ENCODE measurements at regions not wholly inside any gene's neighbourhood (a gene's known extent, or its start where the extent isn't known, plus 50 kb on each side); places are given as distances from the start of the nearest gene placed in this dataset.
A peak's percentile ranks its signal among the peaks of the same experiment; 100 is the strongest.

DNA sequence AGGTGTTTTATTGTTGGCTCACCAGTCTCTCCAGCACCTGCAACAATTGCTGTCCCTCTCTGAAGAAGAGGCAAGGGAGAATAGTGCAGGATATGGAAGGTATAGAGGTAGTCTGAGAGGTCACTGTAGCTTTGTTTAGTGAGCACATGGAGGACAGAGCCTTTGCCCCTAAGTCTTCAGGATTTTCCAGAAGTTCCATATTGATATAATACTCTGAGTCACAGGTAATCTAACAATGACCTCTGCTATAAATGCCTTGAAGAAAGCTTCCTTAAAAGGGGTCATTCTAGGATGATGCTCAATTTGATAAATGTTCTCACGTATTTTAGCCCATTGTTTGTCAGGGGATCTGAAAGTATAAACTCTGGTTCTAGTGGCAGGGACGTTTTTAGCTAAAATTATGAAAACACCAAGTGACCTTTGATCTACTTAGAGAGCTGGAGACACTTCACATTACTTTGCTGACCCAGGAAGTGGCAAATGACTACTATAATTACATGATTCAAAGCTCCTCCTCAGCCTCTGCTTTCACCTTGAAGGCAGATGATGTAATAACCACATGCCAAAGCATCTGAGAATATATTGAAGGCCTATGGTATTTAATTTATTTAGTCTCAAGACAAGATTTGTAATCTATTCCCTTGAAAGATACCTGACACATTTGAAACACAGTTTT is 366.9 kb upstream of the NUDT12 start:
- DNase-seq (ENCODE audit: low read depth in 2 of 2), result no peak

DNA sequence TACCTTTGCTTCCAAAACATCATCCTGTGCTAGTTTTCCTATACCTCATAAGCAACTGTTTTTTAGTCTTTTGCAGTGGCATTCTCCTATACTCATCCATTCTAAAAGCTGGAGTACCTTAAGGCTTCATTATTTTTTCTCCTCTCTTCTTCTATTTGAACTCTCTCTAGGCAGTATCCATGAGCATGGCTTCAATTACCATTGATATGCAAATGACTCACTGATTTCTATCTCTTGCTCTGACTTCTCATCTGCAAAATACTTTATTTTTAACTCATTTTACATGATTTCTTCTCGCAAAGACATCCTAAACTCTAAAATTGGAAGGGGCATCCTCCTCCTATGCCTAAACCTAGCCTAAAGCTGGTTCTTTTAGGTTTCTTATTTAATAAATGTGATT is 365.1 kb upstream of the NUDT12 start:
- DNase-seq (ENCODE audit: low read depth in 2 of 2), result no peak

DNA sequence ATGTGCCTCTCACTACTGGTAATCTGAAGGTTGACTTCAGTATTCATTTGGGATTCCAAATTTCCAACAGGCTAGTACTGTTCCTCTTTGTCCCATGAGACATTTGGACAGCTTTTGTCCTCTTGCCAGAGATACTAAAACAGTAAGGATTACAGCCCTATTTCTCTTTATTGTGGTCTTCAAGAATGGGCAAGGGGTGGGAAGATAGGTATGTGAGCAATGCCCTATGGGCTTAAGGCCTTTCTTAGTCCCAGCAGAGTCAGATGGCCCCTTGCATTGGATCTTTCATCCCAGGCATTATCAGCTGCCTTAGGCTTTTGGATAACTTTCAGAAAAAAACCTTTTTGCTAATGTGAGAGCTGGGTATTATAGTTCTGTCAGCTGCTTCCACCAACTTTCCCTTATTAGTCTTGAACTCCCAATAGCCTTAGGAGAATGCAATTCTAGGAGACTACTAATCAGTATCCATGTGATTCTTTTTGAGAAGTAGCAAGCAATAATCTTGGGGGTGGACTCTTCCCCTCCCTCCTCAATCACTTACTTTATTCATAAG is 361.1 kb upstream of the NUDT12 start:
- DNase-seq (ENCODE audit: low read depth in 2 of 2), result no peak

DNA sequence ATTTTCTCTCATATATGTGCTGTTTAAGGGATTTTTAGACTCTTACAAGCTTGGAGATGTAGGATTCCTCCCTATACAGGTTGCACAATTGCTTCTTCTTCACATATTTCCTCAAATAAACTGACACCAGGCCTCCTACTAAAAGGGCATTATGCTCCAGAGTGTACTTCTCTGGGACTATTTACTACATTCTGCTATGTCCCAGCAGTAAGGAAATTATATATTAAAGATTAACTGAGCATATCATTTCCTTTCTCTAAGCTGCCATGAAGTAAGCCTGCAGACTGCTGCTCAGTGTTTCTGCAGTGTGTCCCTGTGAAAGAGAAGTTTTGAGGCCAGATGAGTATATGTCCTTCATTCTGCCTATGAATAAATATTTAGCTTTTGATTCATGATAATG is 356.9 kb upstream of the NUDT12 start:
- no peak for DNase-seq (ENCODE audit: low read depth in 2 of 2)

DNA sequence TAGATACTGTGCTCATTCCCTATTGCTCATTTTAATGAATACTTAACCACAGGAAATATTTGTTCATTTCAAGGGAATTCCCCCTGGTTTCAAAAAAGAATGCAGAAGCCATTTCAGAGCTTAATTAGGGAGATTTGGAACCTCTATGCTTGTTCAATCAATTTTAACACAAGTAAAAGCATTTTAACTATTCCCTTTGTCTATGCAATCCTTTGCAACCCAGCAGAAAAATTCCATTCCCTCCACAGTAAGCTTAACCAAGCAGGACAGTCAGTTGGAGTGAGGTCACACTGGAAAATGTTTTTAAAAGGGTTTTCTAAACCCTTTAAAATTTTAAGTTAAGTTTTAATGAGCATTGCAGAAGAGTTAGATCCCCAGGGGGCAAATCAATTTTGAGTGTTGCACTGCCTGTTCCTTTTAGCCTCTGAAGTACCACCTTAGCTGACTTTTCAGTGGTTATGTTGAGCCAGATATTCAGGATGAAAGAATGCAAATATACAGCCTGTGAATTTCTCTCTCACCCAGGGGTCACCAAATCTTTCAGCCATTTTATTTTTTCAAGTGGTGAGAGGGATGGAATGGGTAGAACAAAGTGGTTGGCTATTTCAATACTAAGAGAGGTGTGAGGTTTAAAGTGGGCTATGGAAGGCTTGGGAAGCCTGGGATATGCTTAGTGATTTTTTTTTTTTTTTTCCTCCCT is 356.2 kb upstream of the NUDT12 start:
- DNase-seq (ENCODE audit: low read depth in 2 of 2), result peak; percentile 86 to 90

DNA sequence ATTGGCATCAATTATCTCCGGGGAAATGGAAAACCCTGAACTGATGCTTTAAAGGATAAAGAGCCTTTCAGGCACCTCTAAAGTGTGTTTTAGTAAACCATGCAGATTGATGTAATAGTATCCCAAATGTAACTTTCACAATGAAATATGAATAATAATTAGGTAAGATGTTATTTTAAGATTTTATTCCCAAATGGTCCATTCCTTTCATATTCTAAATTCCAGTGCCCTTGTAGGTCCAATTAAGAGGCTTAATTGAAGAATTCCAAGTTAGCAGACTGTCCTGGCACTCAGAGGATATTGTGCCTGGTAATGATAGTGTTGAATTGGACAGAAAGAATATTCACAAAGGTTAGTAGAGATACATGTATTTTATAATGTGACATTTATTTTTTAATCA is 352.5 kb upstream of the NUDT12 start:
- no peak for DNase-seq (ENCODE audit: low read depth in 2 of 2)

DNA sequence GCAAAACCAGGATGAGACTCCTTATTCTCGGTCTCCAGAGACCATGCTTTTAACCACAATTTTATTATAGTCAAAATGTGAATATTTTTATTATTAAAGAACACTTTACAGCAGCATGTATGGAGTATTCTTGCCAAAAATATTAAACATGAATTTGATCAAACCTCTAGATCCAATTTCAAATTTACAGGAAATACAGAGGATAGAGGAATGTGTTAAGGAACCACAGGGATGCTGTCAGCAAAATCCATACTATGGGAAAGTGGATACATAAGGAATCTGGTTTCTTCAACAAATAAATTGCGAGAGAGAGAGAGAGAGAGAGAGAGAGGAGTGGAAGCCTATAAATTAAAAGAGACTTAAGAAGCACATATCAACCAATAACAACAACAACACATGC is 348.2 kb upstream of the NUDT12 start:
- peak; percentile 41 to 51 for DNase-seq (ENCODE audit: low read depth in 2 of 2)

DNA sequence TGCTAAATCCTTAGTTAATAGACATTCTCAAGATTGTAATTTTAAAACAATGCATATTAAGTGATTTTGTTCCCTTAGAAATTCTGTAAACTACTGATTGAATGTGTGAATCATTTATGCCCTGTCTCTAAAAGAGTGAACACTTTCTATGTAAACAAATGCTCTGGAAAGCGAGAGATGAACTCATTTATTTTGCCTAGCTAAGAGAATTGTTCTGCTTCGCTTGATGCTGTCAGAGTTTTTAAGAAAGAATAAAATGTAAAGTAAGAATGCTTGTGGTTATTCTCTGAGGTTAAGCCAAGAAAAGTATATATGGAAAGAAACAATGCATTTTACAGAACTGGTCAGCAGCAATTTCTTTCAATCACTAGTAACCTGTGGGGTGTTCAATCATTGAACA is 347.4 kb upstream of the NUDT12 start:
- no peak for DNase-seq (ENCODE audit: low read depth in 2 of 2)

DNA sequence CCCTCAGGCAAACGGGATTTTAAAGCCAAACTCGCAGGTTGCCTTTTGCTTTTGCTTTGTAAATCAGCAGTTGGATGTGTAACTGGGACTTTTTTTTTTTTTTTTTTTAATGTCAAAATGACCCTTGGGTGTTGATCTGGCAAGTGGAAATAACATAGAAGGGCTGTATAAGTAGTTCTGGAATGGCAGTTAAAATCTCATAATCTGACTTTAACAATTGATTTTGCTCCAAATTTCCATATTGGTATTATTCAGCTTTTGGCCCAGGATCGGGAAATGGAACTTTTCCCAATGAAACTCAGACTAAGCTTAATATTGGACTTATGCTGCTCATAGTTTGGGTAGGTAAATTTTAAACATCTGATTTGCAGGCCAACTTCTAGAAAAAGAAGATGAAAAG is 346.8 kb upstream of the NUDT12 start:
- no peak for DNase-seq (ENCODE audit: low read depth in 2 of 2)

DNA sequence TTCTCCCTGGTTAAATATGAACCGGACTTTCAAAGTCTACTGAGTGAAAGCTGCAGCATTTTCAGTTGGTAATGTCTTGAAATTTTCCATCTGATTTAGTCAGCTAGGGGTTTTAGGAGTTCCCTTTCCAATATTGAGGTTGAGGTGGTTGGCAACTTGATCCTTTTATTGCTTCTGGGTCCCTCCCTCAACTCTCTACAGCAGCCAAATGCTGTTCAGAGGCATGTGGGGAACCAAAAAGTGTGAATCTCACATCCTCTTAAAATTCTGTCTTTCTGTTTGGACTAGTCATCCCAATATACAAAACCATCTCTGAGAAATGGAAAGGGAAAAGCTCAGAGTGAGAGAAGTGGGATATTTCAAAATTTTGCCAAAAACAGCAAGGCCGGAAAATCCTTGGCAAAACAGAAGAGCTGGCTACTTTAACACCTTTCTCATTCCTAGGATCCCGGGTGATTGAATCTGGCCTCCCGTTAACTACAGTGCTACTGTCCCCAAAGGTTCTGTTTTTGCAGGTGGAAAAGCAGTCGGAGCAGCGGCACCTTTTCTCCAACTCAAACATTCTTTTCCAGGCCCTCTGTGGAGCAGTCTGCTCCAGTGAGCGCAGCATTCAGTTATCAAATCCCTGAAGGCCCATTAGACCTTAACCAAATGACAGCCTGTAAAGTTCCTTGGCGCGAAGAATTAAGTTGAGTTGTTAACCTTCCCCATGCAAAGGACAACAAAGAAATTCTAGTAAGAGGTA is 345.9 kb upstream of the NUDT12 start:
- no peak for DNase-seq (ENCODE audit: low read depth in 2 of 2)

DNA sequence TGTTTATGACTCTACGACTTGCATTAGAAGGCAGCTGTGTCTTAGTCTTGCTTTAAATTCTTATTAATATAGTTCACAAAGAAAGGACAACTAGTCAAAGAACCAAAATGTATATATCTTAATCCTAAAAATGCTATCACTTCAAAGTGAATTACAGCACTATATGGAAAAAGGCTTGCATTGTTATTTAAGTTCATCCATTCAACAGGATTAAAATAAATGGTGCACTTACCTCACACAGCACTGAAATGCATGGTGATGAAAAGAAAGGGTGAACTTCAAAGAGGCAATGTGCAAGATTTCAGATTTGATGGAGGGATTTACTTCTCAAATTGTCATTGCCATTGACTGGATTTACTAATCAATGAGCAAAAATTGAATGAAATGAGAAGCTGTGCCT is 344.4 kb upstream of the NUDT12 start:
- DNase-seq (ENCODE audit: low read depth in 2 of 2), result no peak

DNA sequence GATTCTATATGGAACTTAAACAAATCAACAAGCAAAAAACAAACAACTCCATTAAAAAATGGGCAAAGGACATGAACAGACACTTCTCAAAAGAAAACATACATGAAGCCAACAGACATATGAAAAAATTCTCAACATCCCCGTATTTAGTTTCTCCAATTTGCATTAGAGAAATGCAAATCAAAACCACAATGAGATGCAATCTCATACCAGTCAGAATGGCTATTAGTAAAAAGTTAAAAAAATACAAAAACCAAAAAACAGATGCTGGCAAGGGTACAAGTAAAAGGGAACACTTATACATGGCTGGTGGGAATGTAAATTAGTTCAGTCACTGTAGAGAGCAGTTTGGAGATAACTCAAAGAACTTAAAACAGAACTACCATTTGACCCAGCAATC is 342.1 kb upstream of the NUDT12 start:
- DNase-seq (ENCODE audit: low read depth in 2 of 2), result no peak

DNA sequence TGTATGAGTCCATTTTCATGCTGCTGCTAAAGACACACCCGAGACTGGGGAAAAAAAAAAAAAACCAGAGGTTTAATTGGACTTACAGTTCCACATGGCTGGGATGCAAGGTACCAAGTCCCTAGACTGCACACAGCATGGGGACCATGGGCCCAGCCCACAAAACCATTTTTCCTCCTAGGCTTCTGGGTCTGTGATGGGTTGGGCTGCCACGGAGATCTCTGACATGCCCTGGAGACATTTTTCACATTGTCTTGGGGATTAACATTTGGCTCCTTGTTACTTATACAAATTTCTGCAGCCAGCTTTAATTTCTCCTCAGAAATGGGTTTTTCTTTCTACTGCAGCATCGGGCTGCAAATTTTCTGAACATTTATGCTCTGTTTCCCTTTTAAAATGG is 340.3 kb upstream of the NUDT12 start:
- DNase-seq (ENCODE audit: low read depth in 2 of 2), result no peak

DNA sequence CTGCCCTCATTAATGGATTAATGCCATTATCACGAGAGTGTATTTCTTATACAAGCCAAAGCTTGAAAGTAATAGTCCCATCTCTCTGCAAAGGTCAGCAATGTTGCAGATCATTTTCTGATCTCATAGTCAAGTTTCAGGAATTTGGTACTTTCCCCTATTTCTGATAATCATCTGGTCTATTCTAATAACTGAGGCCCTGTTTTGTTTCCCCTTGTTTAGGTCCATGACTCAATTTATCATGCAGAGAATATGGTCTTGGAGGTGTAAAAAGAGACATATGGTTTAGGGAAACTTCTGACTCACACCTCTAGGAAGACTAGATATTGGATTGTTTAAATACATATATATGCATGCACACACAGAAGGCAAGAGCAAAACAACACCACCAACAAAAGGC is 339.3 kb upstream of the NUDT12 start:
- no peak for DNase-seq (ENCODE audit: low read depth in 2 of 2)

DNA sequence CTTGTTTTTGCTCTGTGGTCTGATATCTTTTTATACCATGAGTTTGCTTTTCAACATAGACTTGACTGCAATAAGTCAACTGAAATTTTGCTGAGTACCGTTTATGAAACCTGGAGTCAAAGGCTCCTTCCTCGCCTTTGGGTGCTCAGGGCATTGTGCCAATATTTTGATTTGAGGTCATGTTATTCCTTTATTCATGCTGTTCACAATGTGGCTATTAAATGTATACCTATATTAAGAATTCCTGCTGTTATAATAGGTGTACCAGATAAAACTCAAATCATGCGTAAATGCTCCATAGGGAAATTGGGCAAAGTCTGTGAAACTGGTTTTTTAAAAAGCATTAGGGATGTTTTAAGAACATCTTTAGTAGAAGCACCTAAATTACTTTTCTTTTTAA is 334.0 kb upstream of the NUDT12 start:
- no peak for DNase-seq (ENCODE audit: low read depth in 2 of 2)

DNA sequence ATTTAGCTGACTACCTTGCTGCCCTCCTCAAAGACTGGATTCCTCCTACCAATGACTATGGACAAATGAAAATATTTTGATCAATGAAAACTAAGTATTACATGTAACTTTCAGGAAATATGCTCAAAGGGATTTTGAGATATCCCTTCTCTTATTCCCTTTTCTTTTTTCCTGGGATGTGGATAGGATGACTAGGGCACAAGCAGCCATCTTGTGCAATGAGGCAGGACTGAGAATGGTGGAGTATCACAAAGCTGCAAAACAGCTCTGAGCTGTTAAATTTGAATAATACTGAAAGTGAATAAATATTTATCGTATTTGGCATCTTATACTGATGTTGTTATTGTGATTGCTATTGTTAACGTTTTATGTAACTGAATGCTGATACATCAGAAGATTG is 333.1 kb upstream of the NUDT12 start:
- no peak for DNase-seq (ENCODE audit: low read depth in 2 of 2)

DNA sequence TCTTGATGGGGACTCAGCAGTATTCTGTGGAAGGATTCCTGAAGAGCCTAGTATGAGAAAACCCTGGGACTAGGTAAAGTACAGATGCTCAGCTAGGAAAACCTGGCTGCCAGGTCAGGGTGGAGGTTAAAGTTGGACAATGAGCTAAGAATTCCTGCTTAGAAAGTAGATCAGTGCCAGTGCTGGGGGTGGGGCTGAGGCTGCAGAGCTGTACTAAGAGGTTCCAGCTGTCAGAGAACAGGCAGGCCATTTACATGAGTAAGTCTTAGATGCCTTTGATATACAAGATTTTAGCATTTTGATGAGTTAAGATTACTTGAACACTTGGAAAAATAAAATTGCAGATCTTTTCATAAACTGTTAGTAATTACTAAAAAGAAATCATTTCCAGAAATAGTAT is 332.3 kb upstream of the NUDT12 start:
- DNase-seq (ENCODE audit: low read depth in 2 of 2), result peak in 1 of 2 experiments; percentile 33

DNA sequence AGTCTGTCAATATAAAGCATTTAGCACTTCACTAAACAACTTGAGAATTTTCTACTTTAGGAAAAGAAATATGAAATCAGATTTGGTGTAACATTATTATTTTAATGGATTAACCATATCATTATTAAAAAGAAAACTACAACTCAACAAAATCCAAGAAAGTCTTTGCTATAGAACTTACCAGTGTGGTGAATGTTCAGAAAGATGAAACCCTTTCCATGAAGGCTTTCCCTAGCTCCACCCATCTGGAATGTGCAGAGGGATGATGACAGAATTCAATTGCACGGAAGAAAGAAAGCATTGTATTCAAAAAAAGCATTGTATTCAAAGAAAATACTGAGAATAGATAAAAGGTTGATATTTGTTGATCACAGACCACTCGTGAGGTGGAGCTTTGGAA is 328.6 kb upstream of the NUDT12 start:
- no peak for DNase-seq (ENCODE audit: low read depth in 2 of 2)

DNA sequence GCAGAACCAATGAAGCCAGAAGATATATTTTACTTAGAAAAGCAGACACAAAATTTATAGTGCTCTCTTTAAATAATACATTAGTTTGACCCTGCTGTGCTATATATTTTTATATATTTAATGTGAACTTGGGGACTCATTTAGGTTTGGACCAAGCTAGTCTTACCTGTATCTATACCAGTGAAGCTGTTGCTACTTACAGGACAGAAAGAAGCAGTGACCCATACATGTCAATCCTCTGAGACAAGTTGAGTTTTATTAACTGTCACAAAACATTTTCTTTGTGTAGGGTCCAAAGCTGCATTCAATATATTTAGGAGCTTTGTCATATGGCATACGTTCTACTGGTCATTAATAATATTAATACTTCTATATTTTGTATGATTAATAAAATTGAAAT is 327.7 kb upstream of the NUDT12 start:
- no peak for DNase-seq (ENCODE audit: low read depth in 2 of 2)

DNA sequence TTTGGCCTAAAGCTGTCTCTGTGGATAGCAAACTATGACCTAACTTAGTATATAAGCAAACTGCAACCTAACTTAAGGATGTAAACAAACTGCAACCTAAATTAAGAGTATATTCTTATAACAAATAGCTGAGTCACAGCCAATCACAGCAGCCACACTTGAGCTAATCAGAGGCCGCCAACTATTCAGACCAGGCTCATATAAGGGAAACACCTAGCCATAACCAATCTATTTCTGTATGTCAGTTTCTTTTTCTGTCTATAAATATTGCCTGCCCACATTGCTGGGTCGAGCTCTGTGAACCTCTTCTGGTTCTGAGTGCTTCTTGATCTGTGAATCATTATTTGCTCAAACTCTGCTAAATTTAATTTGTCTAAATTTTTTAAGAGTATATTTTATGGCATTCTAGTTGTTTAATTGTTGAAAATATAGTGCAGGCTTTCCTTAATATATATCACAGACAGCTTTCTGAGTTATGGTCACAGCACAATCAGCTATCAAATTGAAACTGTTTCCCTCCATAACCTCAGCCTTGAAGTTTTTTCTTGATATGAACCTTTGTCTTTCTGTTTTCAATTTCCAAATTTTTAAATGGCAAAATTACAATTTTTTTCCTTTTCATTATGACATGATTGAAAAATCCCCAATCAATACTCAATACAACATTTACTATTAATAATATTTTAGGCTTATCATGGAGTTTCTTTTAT is 327.1 kb upstream of the NUDT12 start:
- no peak for DNase-seq (ENCODE audit: low read depth in 2 of 2)

DNA sequence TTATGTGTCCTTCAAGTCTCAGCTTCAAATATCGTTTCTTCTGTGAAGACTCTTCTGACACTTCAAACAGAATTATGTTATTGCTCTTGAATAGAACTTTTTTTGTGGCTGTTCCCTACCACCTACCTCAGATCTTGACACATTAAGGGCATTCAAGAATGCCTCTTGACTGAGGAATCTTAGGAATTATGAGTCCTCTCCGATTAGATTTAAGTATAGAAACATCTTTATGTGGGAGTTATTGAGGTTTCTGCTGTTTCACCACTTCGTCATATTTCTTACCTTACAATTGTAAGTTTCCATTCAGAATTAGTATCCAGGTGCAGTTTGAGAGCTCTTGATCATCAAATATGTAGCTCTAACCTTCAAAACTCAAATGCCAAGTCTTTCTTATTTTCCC is 324.2 kb upstream of the NUDT12 start:
- no peak for DNase-seq (ENCODE audit: low read depth in 2 of 2)

DNA sequence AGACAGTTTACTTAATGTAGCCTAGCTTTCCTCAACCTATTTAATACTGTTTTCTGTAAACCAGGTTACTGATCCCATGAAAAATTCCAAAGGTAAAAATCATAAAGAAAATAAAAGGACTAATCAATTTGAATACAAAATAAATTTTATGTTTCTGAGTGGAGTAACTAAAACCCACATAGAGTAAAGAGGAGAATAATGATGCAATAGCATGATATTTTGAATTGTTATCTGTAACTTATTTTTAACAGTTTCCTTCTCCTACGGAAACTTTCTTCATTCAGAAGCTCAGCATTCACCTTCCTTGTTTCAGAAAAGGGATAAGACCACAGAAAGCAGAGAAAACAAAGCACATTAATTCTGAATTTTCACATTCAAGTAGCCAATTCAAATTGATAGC is 320.6 kb upstream of the NUDT12 start:
- no peak for DNase-seq (ENCODE audit: low read depth in 2 of 2)

Measured in fibroblast of skin of left biceps (primary cell).